ENCODE measurements at regions not wholly inside any gene's neighbourhood (a gene's known extent, or its start where the extent isn't known, plus 50 kb on each side); places are given as distances from the start of the nearest gene placed in this dataset.

- DNase-seq = no peak
Measured at GRCh38 chr9:89793124-89793495, 188.3 kb downstream of the GADD45G start.

- no peak for DNase-seq
Measured at GRCh38 chr9:89793551-89793950, 188.7 kb downstream of the GADD45G start.

GRCh38 chr9:89794918-89795317 lies 190.1 kb downstream of the GADD45G start:
- no peak for DNase-seq

- no peak for DNase-seq
Measured at GRCh38 chr9:89795538-89796195, 190.9 kb downstream of the GADD45G start.

- DNase-seq = no peak
Measured at GRCh38 chr9:89796606-89797005, 191.8 kb downstream of the GADD45G start.

- DNase-seq = no peak
Measured at GRCh38 chr9:89797255-89797654, 192.4 kb downstream of the GADD45G start.

- DNase-seq = no peak
Measured at GRCh38 chr9:89797937-89798455, 193.2 kb downstream of the GADD45G start.

GRCh38 chr9:89798547-89799120 lies 193.8 kb downstream of the GADD45G start:
- no peak for DNase-seq

GRCh38 chr9:89799221-89799620 lies 194.4 kb downstream of the GADD45G start:
- DNase-seq = no peak

- DNase-seq = no peak
Measured at GRCh38 chr9:89799766-89800165, 195.0 kb downstream of the GADD45G start.

- DNase-seq = no peak
Measured at GRCh38 chr9:89801341-89801740, 196.5 kb downstream of the GADD45G start.

GRCh38 chr9:89801742-89802670 lies 197.2 kb downstream of the GADD45G start:
- no peak for DNase-seq

GRCh38 chr9:89802781-89803355 lies 198.1 kb downstream of the GADD45G start:
- DNase-seq = peak; percentile 85

GRCh38 chr9:89803403-89803802 lies 198.6 kb downstream of the GADD45G start:
- DNase-seq = no peak

- DNase-seq = no peak
Measured at GRCh38 chr9:89804766-89805531, 200.1 kb downstream of the GADD45G start.

GRCh38 chr9:89805571-89806292 lies 200.9 kb downstream of the GADD45G start:
- DNase-seq = no peak

GRCh38 chr9:89806371-89807100 lies 201.7 kb downstream of the GADD45G start:
- DNase-seq = no peak

GRCh38 chr9:89807101-89807395 lies 202.2 kb downstream of the GADD45G start:
- no peak for DNase-seq

- DNase-seq = no peak
Measured at GRCh38 chr9:89807682-89808075, 202.9 kb downstream of the GADD45G start.

- DNase-seq = no peak
Measured at GRCh38 chr9:89808076-89808755, 203.4 kb downstream of the GADD45G start.
